Activated gamma-delta T cell treated with anti-CD3 and anti-CD28 coated beads, Interleukin-2, amount 50 U/mL, for 16 hours (primary cell): ENCODE measurements at regions not wholly inside any gene's neighbourhood (a gene's known extent, or its start where the extent isn't known, plus 50 kb on each side); places are given as distances from the start of the nearest gene placed in this dataset.
"Not testable (repeated sequence)": the region's sequence is repeated elsewhere in the genome, so short reads cannot be mapped to it uniquely, and the experiment has no call there.

Experiments used
- DNase-seq: peaks from one replicate; pipeline ENCODE4 v3.0.0-alpha.2; 2020; ENCODE audit warnings: low read depth

DNA sequence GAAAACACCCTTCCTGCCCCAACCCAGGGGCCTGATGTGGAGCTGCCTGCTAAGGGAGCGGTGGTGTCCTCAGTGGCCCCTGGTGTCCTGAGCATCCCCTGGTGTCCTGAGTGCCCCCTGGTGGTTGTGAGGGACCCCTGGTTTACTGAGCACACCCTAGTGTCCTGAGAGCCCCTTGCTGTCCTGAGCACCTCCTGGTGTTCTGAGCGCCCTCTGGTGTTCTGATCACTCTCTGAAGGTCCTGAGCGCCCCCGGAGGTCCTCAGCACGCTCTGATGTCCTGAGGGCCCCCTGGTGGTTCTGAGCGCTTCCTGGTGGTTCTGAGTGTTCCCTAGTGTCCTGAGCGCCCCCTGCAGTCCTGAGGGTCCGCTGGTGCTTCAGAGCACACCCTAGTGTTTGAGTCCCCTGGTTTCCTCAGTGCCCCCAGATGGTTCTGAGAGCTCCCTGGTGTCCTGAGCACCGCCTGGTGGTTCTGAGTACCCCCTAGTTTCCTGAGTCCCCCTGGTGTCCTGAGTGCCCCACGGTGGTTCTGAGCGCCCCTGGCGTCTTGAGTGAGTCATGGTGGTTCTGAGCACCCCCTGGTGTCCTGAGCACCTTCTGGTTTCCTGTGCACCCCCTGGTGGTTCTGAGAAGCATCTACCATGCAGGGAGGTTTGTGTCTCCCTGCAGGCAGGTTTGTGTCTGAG is 1004.2 kb downstream of the TMEM121 start:
- DNase-seq: peak; percentile 29

DNA sequence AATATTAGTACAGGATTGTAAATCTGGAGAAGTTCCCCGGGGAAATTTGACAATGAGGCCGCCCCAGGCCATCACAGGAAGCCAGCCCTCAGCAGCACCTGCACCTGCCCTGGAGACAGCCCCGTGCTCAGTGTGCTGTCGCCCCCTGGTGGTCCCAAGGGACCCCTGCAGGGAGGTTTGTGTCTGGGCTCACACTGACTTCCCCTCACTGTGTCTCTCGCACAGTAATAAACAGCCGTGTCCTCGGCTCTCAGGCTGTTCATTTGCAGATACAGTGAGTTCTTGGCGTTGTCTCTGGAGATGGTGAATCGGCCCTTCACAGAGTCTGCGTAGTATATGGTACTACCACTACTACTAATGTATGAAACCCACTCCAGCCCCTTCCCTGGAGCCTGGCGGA is 1011.2 kb downstream of the TMEM121 start:
- DNase-seq: not testable (repeated sequence)

DNA sequence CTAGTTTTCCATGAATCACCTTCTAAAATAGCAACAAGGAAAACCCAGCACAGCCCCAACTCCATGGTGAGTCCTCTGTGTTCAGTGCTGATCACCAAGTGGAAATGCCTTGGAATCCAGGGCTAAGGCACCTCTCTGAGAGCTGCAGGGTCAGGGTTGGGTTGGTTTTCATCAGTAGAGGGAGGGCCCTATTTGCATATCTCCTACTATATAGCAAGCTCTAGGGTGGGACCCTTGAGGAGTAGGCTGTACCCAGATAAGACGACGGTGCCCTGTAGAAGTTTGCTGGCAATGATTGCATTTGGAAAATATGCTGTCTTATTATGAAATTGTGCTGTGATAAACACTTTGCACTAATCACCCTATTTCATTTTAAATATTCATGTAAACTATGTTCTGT is 1011.8 kb downstream of the TMEM121 start:
- no peak for DNase-seq

DNA sequence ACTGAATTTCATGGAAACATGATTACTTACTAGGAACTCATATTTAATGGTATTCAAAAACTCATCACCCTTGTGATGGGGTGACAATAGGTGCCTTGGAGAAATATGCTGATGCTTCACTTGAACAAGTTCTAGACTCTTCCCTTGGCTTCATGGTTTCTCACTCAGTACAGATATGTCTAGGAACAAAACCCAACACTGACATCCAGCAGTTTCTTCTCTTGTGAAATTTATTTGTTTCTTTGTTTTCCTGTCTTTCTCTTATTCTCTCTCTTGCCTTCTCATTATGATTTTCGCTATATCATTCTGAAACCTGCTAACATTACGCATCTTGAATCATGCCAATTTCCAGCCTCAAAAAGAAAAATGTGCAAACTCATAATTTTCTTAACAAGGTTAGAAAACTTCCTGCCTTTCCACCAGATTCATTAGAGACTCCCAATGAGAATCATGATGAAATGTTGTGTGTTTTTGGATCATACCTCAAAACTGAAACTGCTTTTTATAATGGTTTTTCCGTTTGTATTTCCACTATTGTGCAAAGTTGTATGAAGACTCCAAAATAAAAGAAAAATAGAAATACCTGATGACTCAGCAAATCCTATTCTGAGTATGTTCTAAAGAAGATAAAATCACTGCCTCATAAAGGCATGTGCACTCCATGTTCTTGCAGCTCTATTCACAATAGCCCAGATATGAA is 1021.5 kb downstream of the TMEM121 start:
- DNase-seq: no peak

DNA sequence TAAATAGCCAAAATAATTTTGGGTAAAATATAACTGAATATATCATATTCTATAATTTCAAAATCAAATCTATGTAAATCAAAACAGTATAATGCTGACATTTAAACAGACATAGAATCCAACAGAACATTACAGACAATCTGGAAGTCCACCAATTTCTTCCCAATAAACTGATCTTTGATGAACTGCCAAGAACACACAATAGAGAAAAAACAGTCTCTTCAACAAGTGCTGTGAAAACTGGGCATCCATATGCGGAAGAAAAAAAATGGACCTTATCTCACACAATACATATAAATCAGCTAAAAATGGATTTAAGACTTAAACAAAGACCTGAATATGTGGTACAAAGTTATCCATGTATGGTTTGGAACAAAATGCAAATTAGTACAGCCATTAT is 1022.7 kb downstream of the TMEM121 start:
- DNase-seq: no peak

DNA sequence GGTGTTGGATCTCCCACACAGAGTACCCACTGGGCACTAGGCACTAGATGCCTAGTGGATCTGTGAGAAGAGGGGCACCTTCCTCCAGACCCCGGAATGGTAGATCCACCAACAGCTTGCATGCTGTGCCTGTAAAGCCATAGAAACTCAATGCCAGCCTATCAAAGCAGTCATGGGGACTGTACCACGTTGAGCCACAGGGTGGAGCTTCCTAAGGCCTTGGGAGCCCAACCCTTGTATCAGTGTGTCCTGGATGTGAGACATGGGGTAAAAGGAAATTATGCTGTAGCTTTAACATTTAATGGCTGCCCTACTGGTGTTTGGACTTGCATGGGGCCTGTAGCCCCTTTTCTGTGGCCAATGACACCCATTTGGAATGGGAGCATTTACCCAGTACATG is 1024.9 kb downstream of the TMEM121 start:
- DNase-seq: no peak

DNA sequence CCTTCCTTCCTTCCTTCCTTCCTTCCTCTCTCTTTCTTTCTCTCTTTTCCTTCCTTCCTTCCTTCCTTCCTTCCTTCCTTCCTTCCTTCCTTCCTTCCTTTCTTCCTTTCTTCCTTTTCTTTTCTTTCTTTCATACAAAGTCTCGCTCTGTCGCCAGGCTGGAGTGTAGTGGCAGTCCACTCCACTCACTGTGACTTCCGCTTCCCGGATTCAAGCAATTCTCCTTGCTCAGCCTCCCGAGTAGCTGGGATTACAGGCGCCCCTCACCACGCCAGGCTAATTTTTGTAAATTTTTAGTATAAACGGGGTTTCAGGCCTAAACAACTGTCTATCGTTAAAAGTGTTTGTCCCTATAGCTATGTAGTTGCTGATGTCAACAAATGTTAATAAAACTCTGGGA is 1029.8 kb downstream of the TMEM121 start:
- not testable (repeated sequence) for DNase-seq

DNA sequence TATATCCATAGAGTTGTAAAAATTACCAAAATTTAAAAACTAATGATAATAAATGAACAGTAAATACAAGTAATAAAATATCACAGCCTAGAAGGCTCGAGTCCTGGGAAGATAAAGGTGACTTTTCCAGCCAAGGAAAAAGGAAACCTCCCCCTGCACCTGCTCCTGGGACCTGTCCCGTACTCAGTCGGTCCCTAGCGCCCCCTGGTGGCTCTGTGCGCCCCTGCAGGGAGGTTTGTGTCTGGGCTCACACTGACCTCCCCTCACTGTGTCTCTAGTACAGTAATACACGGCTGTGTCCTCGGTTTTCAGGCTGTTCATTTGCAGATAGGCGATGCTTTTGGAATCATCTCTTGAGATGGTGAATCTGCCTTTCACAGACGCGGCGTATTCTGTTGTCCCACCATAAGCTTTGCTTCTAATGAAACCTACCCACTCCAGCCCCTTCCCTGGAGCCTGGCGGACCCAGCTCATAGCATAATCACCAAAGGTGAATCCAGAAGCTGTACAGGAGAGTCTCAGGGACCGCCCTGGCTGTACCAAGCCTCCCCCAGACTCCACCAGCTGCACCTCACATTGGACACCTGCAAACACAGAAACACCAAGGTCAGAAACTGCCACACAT is 1030.4 kb downstream of the TMEM121 start:
- DNase-seq: peak; percentile 75

DNA sequence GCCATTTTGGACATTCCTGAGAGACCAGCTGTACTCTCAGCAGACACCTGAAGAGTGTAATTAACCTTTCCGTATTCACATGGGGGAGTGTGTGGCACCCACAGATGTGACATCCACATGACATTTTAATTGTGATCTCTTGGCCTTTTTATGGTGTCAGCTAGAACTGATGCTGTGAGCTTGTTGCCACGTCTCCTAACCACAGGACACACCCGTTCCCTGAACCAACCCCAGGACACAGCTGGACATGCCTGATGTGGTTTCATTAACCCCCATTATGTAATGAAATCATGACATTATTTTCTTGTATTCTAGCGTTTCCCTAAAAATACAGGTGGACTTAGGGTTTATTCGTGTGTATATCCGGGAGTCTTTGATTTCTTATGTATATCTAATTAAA is 1036.1 kb downstream of the TMEM121 start:
- no peak for DNase-seq

DNA sequence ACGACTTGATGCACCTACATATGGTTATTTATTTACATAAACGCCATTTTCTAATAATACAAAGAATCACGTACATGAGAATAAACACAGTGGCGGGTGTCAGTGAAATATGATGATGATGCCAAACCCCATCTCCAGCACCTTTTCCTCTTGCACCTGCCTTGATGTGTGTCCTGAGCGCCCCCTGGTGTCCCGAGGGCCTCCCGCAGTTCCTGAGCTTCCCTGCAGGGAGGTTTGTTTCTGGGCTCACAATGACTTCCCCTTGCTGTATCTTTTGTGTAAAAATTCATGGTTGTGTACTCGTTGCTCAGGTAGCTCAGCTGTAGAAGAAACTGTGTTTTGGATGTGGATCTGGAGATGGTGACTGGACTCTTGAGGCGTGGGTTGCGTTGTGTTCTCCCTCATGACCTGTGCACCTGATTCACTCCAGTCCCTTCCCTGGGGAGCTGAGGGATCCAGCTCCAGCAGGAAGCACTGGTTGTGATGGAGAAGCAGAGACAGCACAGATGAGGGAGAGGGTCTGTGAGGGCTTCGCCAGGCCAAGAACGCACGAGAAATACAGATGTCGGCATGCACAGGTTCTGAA is 1037.8 kb downstream of the TMEM121 start:
- DNase-seq: peak; percentile 43

DNA sequence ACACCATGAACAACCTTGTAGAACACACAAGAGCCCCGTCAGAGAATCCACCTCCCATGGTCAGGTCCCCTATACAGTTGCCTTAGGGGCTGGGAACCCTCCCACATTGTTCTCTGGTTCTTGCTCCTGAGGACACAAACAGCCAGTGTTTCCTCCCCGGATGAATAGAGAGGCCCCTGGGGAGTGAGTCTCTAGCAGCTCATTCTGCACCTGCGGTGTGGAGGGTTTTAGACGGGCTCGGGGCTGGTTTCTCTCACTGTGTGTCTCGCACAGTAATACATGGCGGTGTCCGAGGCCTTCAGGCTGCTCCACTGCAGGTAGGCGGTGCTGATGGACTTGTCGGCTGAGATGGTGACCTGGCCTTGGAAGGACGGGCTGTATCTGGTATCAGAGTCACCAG is 1052.1 kb downstream of the TMEM121 start:
- no peak for DNase-seq

DNA sequence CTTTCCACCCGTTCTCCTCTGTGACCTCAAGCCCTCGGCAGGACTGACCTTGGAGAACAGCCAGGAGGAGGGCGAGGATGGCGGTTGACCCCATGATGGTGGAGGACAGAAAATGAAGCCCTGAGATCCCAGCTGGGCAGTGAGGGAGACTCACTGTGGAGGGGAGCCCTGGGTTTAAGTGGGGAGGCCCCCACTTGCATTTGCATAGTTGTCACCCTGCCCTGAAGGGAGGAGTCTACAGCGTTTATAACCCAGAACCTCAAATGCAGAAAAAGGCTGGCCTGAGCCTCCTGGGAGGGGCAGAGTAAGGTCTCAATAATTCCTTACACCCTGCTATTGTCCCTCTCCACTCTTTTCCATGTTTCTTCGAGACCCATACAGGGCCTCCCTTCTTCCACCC is 1052.7 kb downstream of the TMEM121 start:
- DNase-seq: no peak

DNA sequence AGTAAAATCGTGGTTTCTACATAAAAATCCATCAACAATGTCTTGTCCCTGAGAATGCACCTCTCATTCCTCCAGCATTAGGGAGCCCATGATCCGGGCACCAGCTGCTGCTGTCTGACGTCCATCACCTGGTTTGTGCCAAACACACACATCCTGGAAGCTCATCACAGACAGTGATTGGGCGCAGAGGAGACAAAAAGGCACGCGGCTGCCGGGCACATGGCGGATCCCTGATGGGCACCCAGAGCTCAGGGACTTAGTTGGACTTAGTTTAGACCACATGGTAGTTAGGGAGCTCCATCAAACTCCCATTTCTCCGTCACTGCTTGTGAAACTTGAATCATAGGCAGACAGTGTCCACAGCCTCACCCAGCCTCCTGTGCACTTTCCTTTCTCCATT is 1059.3 kb downstream of the TMEM121 start:
- DNase-seq: no peak

DNA sequence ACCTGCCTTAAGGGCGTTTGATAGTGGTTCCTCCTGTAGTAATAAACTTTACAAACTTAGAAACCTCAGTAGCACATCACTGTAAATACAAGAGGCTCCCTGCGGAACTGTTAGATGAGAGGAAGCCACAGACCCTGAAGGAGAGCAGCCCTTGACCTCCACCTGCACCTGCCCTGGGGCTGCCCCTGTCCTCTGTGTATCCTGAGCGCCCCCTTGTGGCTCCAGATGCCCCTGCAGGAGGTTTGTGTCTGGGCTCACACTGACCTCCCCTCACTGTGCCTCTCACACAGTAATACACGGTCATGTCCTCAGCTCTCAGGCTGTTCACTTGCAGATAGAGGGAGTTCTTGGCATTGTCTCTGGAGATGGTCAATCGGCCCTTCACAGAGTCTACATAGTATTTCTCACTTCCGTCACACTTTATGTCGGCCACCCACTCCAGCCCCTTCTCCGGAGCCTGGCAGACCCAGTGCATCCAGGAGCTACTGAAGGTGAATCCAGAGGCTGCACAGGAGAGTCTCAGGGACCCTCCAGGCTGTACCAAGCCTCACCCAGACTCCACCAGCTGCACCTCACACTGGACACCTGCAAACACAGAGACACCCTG is 1059.8 kb downstream of the TMEM121 start:
- peak; percentile 55 for DNase-seq

DNA sequence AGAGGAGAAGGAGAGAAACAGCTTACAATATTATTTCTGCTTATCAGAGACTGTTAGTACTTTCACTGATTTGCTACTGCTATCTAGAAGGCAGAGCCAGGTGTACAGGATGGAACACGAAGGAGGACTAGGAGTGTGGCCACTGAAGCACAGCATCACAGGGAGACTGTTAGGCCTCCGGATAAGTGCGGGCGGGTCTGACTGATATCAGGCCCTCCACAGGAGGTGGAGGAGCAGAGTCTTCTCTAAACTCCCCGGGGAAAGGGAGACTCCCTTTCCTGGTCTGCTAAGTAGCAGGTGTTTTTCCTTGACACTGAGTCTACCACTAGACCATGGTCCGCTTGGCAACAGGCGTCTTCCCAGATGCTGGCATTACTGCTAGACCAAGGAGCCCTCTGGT is 1065.2 kb downstream of the TMEM121 start:
- DNase-seq: not testable (repeated sequence)

DNA sequence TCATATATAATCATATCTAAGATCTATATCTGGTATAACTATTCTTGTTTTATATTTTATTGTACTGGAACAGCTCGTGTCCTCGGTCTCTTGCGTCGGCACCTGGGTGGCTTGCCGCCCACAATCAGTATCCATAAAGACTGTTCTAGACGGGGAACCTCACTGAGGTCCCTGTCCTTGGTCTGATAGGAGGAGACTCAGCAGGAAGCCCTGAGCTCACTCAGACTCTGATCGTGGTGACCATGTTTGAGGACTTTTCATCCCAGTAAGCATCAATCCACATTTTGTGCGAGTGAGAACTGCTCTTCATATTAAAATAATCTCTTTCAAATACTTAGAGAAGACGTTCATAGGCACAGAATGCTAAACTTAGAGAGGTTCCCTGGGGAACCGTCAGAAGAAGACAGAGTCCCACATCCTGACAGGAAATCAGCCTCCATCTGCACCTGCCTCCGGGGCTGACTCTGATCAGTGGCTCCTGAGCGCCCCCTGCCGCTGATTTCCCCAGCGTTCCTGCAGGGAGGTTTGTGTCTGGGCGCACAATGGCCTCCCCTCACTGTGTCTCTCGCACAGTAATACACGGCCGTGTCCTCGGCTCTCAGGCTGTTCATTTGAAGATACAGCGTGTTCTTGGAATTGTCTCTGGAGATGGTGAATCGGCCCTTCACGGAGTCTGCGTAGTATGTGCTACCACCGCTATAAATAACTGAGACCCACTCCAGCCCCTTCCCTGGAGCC is 1065.9 kb downstream of the TMEM121 start:
- peak; percentile 36 for DNase-seq

DNA sequence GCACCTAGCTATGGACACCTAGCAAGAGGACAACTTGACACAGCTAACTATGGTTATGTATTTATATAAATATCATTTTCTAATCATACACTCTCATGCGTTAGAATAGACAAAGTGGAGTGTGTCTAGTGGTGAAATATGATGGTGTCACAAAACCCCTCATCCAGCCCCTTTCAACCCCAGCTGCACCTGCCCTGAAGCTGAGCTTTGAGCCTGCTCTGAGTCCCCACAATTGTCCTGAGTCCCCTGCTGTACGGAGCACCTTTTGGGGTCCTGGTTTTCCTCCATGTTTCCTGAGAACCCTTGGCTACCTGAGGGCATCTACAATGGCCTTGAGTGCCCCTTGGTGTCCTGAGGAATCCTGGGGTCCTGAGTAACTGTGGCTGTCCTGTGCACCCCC is 1072.8 kb downstream of the TMEM121 start:
- DNase-seq: no peak

DNA sequence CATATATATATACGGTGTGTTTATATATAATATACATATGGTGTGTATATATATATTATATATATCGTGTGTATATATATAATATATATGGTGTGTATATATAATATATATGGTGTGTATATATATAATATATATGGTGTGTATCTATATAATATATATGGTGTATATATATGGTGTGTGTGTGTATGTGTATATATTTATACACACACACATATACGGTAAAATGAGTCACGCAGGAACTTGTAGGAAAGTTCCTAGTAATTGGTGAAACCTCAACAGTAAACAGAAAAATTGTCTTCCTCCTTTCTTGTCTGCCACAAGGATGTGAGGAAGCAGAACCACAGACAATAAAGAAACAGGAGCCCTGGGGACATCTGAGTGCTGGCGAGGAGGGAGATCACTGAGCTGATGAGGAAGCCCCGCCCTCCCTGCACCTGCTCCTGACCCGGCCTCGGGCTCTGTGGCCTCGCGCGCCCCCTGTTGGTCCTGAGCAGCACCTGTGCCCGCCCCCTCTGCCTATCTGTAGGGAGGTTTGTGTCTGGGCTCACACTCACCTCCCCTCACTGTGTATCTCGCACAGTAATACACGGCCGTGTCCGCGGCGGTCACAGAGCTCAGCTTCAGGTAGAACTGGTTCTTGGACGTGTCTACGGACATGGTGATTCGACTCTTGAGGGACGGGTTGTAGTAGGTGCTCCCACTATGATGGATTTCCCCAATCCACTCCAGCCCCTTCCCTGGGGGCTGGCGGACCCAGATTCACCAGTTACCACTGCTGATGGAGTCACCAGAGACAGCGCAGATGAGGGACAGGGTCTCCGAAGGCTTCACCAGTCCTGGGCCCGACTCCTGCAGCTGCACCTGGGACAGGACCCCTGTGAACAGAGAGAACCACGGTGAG is 1079.4 kb downstream of the TMEM121 start:
- peak; percentile 71 for DNase-seq

DNA sequence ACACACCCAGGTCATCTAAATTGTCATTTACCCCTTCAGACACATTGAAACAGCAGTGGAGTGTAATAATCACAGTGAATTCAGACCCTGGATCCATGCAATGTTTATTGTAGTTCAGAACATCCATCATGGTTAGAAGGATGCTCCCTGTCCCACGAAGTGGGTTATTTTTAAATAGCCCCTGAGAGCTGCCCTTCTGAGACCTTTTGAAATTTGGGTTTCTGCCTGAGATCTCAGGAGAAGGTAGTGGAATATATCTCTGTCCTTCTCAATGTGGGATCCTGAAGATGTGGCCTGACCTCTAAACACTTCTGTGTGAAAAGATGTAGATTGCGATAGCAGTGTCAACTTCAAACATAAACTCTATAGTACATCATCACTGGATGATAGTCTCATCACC is 1080.6 kb downstream of the TMEM121 start:
- DNase-seq: no peak

DNA sequence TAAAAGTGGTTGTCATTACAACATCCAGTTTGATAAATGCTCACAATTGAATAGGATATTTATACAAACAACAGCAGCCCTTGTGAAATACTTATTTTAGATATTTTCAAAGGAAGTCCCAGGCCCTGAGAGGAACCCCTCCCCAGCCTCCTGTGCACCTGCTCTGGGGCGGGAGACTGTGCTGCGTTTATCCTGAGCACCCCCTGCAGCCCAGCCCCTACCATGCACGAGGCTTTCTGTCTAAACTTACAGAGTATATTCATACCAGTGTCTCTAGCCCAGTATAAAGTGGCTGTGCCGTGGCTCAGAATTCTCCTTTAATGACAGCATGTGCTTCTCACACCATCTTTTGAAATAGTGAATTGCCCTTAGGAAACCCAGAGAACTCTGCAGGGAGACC is 1084.3 kb downstream of the TMEM121 start:
- no peak for DNase-seq

DNA sequence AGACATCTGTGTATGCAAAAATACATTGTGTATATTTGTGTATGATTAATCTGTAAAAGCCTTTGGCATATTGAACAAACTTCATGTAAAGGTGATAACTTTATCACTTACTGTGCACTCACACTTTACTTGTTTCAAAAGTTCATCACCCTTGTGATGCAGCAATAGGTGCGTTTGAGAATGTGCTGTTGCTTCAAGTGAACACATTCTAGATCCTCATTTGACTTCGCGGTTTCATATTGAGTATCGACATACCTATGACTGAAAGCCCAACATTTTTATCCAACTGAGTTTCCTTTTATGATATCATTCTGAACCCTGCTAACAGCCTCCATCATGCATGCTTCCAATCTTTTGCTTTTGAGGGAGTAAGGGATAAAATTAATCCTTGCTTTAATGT is 1086.9 kb downstream of the TMEM121 start:
- no peak for DNase-seq
